ENCODE measurements at regions not wholly inside any gene's neighbourhood (a gene's known extent, or its start where the extent isn't known, plus 50 kb on each side); places are given as distances from the start of the nearest gene placed in this dataset.

- H3K9me2 ChIP-seq (ENCODE audit: insufficient read depth, low read length), result no peaks in the 10 kb centered on the region
- H3F3A ChIP-seq (ENCODE audit: insufficient read depth, low read length, poor library complexity, severe bottlenecking), result no peaks in the 10 kb centered on the region
- no peaks in the 10 kb centered on the region for H4K20me1 ChIP-seq (ENCODE audit: insufficient read depth)
- H3K27ac ChIP-seq (ENCODE audit: low read length), result no peak overlapping the region
- H3K9ac ChIP-seq (ENCODE audit: low read length), result no peak overlapping the region
- no peaks in the 10 kb centered on the region for H3K27me3 ChIP-seq (ENCODE audit: insufficient read depth, low read depth, low read length)
- TF ChIP-seq SMC3 (conservative IDR thresholded peaks at IDR 0.05; ENCODE audit: poor library complexity) (no peak), RAD21 (conservative IDR thresholded peaks at IDR 0.05) (no peak), EP300 (conservative IDR thresholded peaks at IDR 0.05; ENCODE audit: poor library complexity, severe bottlenecking) (no peak), MXI1 (conservative IDR thresholded peaks at IDR 0.05; ENCODE audit: poor library complexity, severe bottlenecking) (no peak), POLR2AphosphoS5 (IDR thresholded peaks at IDR 0.05) (no peak), TAF1 (IDR thresholded peaks at IDR 0.05; ENCODE audit: low read depth) (no peak), CTCF (IDR thresholded peaks at IDR 0.05; ENCODE audit: poor library complexity, severe bottlenecking) (no peak), REST (IDR thresholded peaks at IDR 0.05; ENCODE audit: borderline replicate concordance) (no peak)
- no peak overlapping the region for H2AFZ ChIP-seq (ENCODE audit: low read depth, low read length)
- no peak overlapping the region for H3K4me2 ChIP-seq (ENCODE audit: low read length)
- H3K9me3 ChIP-seq (ENCODE audit: low read length), result peaks cover 6% of the 10 kb centered on the region
- H3K4me3 ChIP-seq (ENCODE audit: low read length), result no peak overlapping the region
- no peaks in the 10 kb centered on the region for H3K36me3 ChIP-seq (ENCODE audit: insufficient read depth, low read length)
- no peaks in the 10 kb centered on the region for H3K79me2 ChIP-seq (replicated peaks; ENCODE audit: insufficient read depth, low read length)
These were observed 273.6 kb downstream of the SHOX2 start for GRCh38 chr3:157832588-157832987.

DNA sequence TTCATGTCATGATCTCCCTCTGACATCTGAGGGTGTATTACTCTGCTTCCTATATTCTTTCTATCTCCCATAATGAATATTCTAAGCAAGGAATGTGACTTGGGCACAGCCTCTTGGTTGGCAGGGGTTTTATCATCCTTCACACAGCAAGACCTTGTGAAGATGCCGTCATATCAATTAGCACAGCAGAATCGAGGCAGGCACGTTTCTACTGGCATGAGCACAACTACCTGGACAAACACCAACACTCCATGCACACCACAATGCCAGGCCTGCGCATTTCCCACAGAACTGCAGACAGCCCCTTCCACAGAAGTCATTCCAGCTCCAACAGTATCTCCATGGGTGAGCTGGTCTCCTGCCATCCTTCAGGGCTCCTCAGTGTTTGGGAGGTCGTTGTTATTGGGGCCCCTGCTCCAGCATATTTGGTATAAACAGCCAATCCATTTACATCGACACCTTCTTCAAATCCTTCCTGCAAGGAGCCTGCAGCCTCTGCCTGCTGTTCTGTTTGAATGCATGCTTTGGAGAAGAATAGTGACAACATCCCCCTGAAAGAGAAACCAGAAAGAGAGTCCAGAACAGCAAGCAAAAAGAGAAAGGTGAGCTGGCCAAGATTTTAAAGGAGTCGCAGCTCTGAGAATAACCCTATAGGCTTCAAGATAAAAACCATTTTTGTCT is 275.5 kb downstream of the SHOX2 start:
- Histone ChIP-seq H3F3A (ENCODE audit: insufficient read depth, low read length, poor library complexity, severe bottlenecking) (no peaks in the 10 kb centered on the region), H3K9me2 (ENCODE audit: insufficient read depth, low read length) (no peaks in the 10 kb centered on the region), H3K4me2 (ENCODE audit: low read length) (no peak overlapping the region), H2AFZ (ENCODE audit: low read depth, low read length) (no peak overlapping the region), H3K4me3 (ENCODE audit: low read length) (no peak overlapping the region), H3K79me2 (replicated peaks; ENCODE audit: insufficient read depth, low read length) (no peaks in the 10 kb centered on the region), H3K27ac (ENCODE audit: low read length) (no peak overlapping the region), H3K9ac (ENCODE audit: low read length) (no peak overlapping the region), H3K36me3 (ENCODE audit: insufficient read depth, low read length) (no peaks in the 10 kb centered on the region), H3K9me3 (ENCODE audit: low read length) (peaks cover 6% of the 10 kb centered on the region), H3K27me3 (ENCODE audit: insufficient read depth, low read depth, low read length) (no peaks in the 10 kb centered on the region), H4K20me1 (ENCODE audit: insufficient read depth) (no peaks in the 10 kb centered on the region)
- no peak for TF ChIP-seq EP300 (conservative IDR thresholded peaks at IDR 0.05; ENCODE audit: poor library complexity, severe bottlenecking)
- TF ChIP-seq CTCF (IDR thresholded peaks at IDR 0.05; ENCODE audit: poor library complexity, severe bottlenecking), result no peak
- TF ChIP-seq EZH2 (IDR thresholded peaks at IDR 0.05; ENCODE audit: borderline replicate concordance, insufficient read depth, low read length, poor library complexity, severe bottlenecking), result no peak
- TF ChIP-seq RAD21 (conservative IDR thresholded peaks at IDR 0.05), result no peak
